Activated naive CD4-positive, alpha-beta T cell (primary cell): ENCODE measurements at regions not wholly inside any gene's neighbourhood (a gene's known extent, or its start where the extent isn't known, plus 50 kb on each side); places are given as distances from the start of the nearest gene placed in this dataset.

Experiments used
- DNase-seq, 4 experiments: peaks; one replicate each; lab custom pipeline; 2025; lab: John Stamatoyannopoulos, UW

- no peak for DNase-seq
These were observed 328.4 kb upstream of the RARB start for GRCh38 chr3:25099666-25100065.

- no peak for DNase-seq
These were observed 324.7 kb upstream of the RARB start for GRCh38 chr3:25103391-25103790.

GRCh38 chr3:25107918-25108617, 320.0 kb upstream of the RARB start:
- no peak for DNase-seq

DNA sequence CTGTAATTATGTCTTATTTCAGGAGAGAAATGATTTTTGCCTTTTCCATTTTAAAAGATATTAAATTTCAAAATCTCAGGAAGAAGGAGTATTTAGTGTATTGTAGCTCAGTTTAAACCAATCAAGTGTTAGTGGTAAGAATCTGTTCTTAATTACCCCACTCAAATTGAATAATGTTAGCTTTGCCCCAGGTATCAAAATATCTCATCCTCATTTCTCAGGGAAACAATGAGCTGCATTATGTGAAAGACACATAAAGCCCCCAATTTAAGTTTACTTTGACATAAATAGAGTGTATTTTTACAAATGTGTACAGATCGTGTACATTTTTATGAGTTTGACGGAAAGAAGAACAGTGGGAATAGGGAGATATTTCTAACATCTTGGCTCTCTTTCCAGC, 317.4 kb upstream of the RARB start:
- DNase-seq = no peak

DNA sequence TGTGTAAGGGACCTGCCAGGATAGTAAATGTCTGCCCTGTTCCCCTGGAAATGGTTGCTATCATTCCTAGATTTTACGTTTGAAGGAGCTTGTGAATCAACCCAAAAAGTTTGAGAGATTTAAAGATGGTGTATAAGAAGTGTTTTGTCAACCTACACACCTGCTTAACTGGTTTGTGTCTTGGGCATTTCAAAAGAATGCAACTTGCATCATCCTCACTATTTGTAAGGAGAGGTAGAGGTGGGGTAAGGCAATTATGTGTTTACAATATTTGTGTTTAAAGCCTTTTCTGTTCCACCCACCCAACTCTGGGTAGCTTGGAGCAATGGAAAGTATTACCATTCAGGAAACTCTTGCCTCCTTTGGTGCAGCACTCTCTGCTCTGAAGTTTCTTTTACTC, 314.2 kb upstream of the RARB start:
- DNase-seq = no peak

DNA sequence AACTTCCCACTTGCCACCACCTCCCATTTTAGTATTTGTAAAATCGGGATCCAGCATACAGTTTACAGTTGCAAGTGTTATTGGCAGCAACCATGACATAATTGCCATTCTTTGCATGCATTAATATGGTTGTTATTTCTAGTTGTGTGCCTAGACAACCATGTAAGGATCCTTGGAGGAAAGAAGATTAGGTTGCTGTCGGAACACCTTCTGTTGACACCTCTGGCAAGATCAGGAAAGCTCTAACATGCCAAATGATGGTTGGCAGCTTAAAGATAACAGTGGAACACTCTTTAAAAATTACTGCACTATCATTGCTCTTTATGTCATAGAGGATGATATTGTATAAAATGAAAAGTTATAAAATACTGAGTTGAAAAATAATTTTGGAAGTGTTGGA, 313.5 kb upstream of the RARB start:
- DNase-seq = no peak

GRCh38 chr3:25117005-25117593, 311.0 kb upstream of the RARB start:
- no peak for DNase-seq

DNA sequence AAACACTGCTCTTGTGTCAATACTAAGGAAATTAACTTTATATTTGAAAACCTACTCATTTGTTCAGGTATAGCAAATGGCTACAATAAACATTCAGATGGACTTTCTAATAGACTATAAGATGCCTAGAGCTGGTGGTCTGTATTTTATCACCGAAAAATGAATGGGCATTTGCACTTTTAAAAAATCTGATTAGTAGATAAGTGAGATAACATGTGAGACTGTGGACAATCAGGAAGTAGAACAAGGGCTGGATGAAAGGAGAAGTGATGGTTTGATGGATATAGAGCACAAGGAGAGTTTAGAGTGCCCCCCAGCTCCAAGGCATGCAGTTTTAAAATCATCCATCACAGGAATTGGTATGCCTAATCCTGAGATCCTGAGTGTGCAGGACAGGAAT, 308.4 kb upstream of the RARB start:
- no peak for DNase-seq

- no peak for DNase-seq
These were observed 307.4 kb upstream of the RARB start for GRCh38 chr3:25120665-25121064.

- DNase-seq = no peak
These were observed 302.9 kb upstream of the RARB start for GRCh38 chr3:25125201-25125600.

GRCh38 chr3:25128735-25129134, 299.3 kb upstream of the RARB start:
- no peak for DNase-seq

GRCh38 chr3:25130724-25131520, 297.1 kb upstream of the RARB start:
- no peak for DNase-seq

DNA sequence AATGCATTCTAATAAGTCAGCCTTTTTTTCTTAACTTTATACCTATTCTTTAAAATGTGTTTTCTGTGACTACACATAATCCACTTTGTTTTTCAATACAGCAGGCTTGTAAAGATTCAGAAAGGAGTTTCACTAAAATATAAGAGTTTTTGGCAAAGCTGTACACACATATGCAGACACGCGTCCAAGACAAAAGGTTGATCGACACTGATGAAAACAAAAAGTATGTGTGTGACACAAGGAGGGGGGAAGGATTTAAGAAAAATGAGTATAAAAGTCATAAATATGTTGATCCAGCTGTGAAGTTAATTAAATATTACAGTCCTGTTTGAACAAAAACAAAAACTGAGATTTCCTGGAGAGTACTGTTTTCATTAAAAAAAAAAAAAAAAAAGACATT, 294.5 kb upstream of the RARB start:
- no peak for DNase-seq

GRCh38 chr3:25137606-25138005, 290.5 kb upstream of the RARB start:
- no peak for DNase-seq

DNA sequence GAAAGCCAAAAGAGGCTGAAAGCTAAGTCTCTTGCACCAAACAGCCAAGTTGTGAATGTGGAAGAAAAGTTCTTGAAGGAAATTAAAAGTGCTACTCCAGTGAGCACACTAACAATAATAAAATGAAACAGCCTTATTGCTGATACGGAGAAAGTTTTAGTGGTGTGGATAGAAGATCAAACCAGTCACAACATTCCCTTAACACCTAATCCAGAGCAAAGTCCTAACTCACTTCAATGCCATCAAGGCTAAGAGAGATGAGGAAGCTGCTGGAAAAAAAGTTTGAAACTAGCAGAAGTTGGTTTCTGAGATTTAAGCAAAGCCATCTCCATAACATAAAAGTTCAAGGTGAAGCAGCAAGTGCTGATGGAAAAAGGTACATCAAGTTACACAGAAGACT, 288.8 kb upstream of the RARB start:
- no peak for DNase-seq

- no peak for DNase-seq
These were observed 285.3 kb upstream of the RARB start for GRCh38 chr3:25142609-25143355.

DNA sequence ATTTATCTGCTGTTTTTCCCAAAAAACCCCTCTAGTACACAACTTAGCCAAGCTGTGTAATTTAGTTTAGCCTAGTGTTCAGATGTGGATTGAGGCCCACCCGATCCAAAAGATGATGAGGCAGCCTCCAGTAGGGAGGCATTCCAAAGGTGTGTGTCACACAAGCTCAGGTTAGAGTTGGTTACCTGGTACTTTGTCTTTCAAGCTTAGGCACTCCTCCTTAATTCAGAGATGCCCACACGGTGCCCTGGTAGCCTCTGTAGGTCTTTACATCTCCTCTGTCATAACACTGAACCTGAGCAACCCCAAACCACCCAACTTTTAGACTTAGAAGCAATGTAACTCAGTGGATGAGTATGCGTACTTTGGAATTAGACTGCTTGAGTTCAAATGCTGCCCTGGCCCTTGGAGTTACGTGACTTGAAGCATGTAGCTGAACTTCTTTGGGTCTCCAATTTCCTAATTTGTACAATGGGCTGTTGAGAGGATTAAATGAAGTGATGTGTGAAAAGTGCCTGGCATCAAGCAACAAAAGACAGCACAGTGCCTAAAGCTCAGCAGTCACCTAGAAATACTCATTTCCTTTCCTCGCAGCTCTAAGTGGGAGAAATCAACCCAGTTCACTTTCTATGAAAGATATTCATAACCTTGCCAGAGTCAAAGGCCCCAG, 284.6 kb upstream of the RARB start:
- DNase-seq = no peak

DNA sequence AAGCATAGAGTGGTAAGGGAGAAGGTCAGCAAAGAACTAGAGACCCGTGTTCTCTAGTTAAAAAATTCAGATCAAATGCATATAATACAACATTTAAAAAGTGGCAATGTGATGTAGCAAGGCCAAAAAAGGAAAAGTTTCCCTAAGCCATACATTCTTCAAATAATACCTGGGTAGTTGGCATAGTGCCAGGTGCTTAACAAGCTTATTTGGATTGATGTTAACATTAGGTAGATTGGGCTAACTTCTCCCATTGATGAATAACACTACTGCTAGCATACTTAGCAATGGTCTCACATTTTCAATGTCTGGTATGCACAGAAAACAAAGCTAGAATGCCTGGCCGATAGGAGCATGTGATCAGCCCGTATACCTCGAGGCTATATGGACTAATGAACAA, 283.6 kb upstream of the RARB start:
- no peak for DNase-seq

- DNase-seq = no peak
These were observed 282.9 kb upstream of the RARB start for GRCh38 chr3:25145176-25145575.

GRCh38 chr3:25150199-25150598, 277.9 kb upstream of the RARB start:
- no peak for DNase-seq

DNA sequence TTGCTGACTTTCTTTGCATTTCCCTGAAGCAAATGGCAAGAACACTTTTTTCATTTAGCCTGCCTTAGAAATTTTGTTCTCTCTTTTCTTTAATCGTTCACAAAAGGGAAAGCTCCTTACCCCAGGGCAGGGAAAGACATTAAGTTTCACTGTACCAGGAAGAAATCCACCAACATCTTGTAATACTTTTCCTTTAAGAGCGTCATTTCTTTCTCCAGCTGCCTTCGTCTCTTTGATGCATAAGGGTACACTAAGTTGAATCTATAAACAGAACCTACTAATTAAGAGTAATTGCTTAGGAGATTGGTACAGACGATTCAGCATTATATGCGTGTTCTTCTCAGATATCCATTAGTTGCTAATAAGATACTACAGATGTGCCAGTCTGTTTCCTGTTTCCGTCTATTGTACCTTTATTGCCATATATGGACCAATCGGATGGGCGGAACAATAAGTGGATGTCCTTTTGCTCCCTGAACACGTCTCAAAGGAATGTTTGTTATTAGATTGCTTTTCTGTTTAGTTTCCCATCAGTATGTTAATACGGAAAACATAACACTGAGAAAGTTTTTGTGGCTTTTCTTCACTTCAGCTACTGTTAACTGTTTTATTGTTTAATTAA, 276.7 kb upstream of the RARB start:
- DNase-seq = no peak

DNA sequence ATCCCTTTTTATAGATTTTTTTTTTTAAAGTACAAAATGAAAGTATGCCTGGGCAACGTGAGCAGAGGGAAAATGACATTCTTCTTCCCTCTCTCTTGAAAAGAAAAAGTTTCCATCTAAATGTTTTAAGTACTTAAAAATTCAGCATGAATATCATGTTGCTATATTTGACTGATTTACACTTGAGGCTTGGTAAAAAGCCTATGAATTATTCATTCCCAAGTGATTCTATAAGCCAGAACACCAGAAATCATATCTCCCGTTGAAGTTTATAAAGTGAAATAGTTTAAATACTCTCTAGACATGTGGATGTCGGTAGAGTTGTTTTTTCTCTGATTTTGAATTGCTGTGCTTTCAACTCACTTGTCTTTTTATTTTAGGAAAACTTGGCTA, 276.2 kb upstream of the RARB start:
- no peak for DNase-seq
